ENCODE measurements at regions not wholly inside any gene's neighbourhood (a gene's known extent, or its start where the extent isn't known, plus 50 kb on each side); places are given as distances from the start of the nearest gene placed in this dataset.

- TF ChIP-seq, protein P1, sequence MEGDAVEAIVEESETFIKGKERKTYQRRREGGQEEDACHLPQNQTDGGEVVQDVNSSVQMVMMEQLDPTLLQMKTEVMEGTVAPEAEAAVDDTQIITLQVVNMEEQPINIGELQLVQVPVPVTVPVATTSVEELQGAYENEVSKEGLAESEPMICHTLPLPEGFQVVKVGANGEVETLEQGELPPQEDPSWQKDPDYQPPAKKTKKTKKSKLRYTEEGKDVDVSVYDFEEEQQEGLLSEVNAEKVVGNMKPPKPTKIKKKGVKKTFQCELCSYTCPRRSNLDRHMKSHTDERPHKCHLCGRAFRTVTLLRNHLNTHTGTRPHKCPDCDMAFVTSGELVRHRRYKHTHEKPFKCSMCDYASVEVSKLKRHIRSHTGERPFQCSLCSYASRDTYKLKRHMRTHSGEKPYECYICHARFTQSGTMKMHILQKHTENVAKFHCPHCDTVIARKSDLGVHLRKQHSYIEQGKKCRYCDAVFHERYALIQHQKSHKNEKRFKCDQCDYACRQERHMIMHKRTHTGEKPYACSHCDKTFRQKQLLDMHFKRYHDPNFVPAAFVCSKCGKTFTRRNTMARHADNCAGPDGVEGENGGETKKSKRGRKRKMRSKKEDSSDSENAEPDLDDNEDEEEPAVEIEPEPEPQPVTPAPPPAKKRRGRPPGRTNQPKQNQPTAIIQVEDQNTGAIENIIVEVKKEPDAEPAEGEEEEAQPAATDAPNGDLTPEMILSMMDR (conservative IDR thresholded peaks at IDR 0.05) = no peak
Measured at GRCh38 chr12:93976024-93976423, 172.4 kb upstream of the PLXNC1 start.

More at GRCh38 chr12:93976024-93976423, 172.4 kb upstream of the PLXNC1 start:
- Histone ChIP-seq H2AK5ac (ENCODE audit: insufficient read length, low read length) (no peak overlapping the region), H3K27me3 (ENCODE audit: insufficient read depth, low read length) (no peaks in the 10 kb centered on the region), H2AFZ (ENCODE audit: low read length) (no peak overlapping the region), H2BK20ac (ENCODE audit: low read depth, low read length, poor library complexity, severe bottlenecking) (no peak overlapping the region), H2BK5ac (ENCODE audit: insufficient read length, low read length) (no peak overlapping the region), H3K14ac (ENCODE audit: insufficient read depth, low read length) (no peak overlapping the region), H3K9ac (ENCODE audit: extremely low read depth, insufficient read length, low read length) (no peak overlapping the region), H4K20me1 (ENCODE audit: control insufficient read depth, insufficient read depth, insufficient read length) (peaks cover 3% of the 10 kb centered on the region), H3K23ac (ENCODE audit: insufficient read length, low read depth, low read length) (no peak overlapping the region), H3K23me2 (ENCODE audit: insufficient read length, low read depth, low read length, poor library complexity, severe bottlenecking) (no peaks in the 10 kb centered on the region), H2BK15ac (ENCODE audit: low read depth, low read length) (no peak overlapping the region), H3K4ac (ENCODE audit: low read depth, low read length) (no peak overlapping the region), H4K5ac (ENCODE audit: insufficient read length, low read depth, low read length) (no peak overlapping the region), H3T11ph (ENCODE audit: low read length) (no peak overlapping the region), H3K79me1 (ENCODE audit: insufficient read depth, low read depth, low read length, poor library complexity, severe bottlenecking) (no peaks in the 10 kb centered on the region), H4K91ac (ENCODE audit: insufficient read length, low read depth, low read length) (no peak overlapping the region), H3K4me2 (ENCODE audit: insufficient read depth, insufficient read length, low read length) (no peak overlapping the region), H3K79me2 (ENCODE audit: insufficient read depth, low read length) (no peaks in the 10 kb centered on the region), H3K56ac (ENCODE audit: insufficient read length, low read depth, low read length) (no peak overlapping the region), H3K9me3 (ENCODE audit: control insufficient read depth, low read depth, low read length) (no peaks in the 10 kb centered on the region), H2BK120ac (ENCODE audit: low read depth, low read length, poor library complexity, severe bottlenecking) (no peak overlapping the region), H3K27ac (ENCODE audit: insufficient read length, low read depth, low read length) (no peak overlapping the region), H2BK12ac (ENCODE audit: insufficient read length, low read depth, low read length) (no peak overlapping the region), H4K8ac (replicated peaks; ENCODE audit: insufficient read length, low read depth, low read length) (no peak overlapping the region), H3K18ac (ENCODE audit: insufficient read length, low read depth, low read length) (no peak overlapping the region), H3K4me1 (ENCODE audit: insufficient read depth, low read length) (no peaks in the 10 kb centered on the region)
- Mint-ChIP-seq H3K27ac (no peak overlapping the region), H3K36me3 (ENCODE audit: insufficient read depth in 1 of 3, low read depth in 3 of 3) (peaks cover 0 to 1% (median 0%) of the 10 kb centered on the region in 3 experiments; a peak in 1 of 7 replicates), H3K9me3 (peaks cover 0 to 2% of the 10 kb centered on the region in 2 experiments; a peak in 1 of 5 replicates), H3K4me1 (peaks cover 8 to 18% of the 10 kb centered on the region in 2 experiments), H3K4me3 (no peak overlapping the region), H3K27me3 (ENCODE audit: low read depth) (no peaks in the 10 kb centered on the region; the same call in 1 of the 2 replicates)
- no CpG with 5 or more reads among the region's 2 CpGs for WGBS (ENCODE audit: extremely low coverage, insufficient read length, low lambda C conversion rate)
- DNase-seq = no peak

All from H9 (cell line).